SK-N-DZ (cell line): ENCODE measurements at regions not wholly inside any gene's neighbourhood (a gene's known extent, or its start where the extent isn't known, plus 50 kb on each side); places are given as distances from the start of the nearest gene placed in this dataset.

Source experiments
- DNase-seq: peaks from one replicate; pipeline ENCODE4 v3.0.0-alpha.2; 2015; ENCODE audit warnings: low spot score

DNA sequence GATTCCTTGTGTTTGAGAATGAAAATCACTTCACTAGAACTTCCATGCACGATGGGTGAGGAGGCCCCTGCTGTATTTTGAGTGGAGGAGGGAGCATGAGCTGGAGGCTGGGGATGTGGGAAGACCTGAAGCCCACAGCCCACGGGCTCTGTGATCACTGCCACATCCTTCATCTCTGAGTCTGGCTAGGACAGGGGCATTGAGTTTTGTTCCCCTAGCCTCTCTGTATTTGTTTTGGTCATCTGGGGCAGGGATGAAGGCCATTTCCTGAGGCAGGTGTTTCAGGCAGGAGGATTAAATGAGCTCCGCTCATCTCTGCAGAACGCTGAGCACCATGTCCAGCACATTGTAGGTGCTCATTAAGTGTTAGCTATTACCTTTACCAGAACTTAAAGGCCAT lies 293.6 kb downstream of the GLRX3 start:
- DNase-seq, result no peak

DNA sequence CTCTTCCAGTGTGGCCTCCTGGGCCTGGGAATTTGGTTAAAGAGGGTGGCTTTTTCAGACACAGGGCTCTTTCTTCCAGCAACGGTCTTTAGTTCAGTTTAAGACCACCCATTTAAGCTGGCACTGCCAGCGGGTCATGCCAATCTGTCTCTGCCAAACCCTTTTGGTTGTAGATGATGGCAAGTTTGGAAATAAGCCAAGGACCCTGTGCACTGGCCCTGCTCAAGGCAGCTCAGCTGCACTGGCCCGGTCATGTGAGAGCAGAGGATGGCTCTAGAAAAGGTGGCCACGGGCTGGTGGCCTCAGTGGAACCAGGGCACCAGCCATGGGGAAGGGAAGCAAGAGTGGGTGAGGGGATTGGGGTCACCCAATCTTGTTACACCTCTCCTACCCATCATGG lies 294.1 kb downstream of the GLRX3 start:
- DNase-seq, result no peak

- DNase-seq, result no peak
Measured at GRCh38 chr10:130430852-130431704, 294.9 kb downstream of the GLRX3 start.

DNA sequence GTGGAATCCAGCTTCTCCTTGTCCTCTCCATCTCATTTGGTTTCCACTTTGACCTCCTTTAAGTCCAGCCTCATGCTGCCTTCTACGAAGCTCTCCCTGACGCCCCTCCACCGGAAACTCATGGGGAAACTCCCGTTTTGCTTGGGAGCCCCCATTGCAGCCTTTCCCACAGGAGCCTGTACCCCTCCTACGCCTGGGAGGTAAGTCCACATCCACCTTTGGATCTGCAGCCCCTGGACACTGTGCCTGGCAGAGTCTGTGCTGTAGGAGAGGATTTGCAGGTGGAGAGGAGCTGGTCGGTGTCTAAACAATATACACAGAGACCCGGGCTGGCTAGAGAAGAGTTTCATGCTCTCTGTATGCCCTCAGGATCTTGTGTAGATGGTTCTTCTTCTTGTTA lies 296.1 kb downstream of the GLRX3 start:
- no peak for DNase-seq

- DNase-seq, result no peak
Measured at GRCh38 chr10:130432850-130433249, 296.7 kb downstream of the GLRX3 start.

- no peak for DNase-seq
Measured at GRCh38 chr10:130434446-130435385, 298.5 kb downstream of the GLRX3 start.

DNA sequence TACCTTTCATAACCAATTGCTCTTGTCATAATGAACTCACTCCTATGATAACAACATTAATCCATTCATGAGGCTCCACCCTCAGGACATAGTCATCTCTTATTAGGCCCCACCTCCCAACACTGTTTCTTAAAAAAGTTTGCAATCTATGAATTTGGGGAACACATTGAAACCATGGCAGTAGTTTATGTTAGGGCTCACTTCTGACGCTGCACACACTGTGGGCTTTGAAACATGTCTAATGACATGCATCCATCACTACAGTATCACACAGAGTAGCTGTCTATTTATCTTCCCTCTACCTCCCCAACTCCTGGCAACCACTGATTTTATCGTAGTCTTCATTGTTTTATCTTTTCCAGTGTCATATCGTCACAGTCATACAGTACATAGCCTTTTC lies 299.8 kb downstream of the GLRX3 start:
- no peak for DNase-seq

DNA sequence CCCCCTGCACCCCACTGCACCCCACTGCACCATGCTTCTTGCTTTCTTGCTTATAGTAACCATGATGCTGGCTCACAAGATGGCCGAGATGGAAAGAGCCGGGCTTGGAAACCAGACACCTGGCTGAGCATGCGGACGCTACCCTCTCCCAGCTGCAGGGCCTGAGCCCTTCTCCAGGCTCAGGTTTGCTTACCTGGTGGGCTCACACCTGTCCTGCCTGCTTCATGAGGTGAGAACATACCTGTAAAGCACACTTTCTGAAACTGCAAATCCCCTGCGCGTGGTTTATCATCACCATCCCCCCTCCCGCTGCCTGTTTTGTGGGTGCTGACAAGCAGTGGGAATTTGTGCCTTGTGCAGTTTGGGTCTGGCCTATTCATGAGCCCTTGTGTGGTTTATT lies 302.7 kb downstream of the GLRX3 start:
- DNase-seq, result no peak

DNA sequence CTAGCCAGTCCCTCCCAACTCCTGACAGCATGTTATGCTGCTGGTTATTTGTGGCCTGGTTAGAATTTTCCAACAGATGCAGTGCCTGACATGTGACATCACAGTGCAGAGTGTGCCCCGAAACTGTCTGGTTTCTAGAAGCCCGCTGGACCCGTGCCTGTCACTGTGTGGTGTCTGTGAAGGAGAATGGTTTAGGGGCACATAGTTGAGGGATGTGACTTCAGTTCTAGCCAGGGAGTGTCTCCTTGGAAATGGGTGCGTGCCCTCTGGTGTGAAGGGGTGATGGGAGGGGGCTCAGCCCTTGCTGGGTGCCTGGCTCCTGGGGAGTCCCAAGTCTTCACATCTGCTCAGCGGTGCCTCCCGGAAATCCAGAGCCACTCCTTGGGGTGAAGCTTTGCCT lies 303.6 kb downstream of the GLRX3 start:
- DNase-seq, result no peak

DNA sequence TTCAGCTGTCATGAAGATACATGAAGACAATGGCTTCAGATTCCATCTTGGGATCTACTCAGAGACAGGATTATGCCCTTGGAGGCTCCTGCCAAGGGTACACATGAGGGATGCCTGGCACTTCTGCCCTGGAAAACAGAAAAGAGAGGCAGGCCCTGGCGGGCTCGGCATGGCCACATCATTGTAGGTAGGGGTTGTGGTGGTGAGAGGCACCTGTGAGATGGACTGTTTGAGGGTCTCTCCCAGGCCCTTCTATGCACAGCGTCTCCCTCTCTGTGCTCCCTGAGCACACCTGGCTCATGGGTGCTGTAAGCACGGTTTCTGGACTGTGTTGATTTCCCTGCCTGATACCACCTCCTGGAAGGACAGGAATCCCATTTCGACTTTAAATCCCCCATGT lies 304.3 kb downstream of the GLRX3 start:
- no peak for DNase-seq

DNA sequence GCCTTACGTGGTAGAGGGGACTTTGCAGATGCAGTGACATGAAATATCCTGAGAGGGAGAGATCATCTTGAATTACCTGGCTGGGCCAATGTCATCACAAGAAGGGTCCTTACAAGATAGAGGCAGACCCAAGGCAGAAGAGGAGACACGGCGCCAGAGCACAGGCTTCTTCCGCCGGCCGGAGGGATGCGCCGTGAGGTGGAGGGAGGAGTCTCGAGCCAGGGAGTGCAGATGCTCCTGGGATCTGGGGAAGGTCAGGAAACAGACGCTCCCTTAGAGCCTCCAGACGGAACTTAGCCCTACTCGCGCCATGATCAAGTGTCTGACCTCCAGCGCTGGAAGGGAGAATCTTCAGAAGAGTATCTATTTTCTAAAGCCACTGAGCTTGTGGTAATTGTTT lies 304.8 kb downstream of the GLRX3 start:
- DNase-seq, result no peak

DNA sequence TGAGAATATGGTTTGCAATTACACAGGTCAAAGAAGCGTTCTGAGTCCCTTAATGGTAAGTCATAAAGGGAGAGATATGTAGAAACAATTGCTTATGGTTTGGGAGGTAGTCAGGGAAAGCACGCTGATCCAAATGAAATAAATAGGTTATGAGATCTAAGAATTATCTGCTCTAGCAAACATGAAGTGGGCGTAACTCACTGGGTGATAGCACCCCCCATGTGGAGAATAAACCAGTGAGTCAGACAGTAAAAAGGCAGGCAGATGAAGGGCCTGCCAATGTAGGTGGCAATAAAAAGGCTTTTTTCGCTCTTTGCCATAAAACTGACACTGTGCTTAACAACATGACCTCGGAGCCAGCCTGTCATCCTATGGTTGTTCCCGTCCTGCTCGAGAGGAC lies 306.9 kb downstream of the GLRX3 start:
- no peak for DNase-seq

DNA sequence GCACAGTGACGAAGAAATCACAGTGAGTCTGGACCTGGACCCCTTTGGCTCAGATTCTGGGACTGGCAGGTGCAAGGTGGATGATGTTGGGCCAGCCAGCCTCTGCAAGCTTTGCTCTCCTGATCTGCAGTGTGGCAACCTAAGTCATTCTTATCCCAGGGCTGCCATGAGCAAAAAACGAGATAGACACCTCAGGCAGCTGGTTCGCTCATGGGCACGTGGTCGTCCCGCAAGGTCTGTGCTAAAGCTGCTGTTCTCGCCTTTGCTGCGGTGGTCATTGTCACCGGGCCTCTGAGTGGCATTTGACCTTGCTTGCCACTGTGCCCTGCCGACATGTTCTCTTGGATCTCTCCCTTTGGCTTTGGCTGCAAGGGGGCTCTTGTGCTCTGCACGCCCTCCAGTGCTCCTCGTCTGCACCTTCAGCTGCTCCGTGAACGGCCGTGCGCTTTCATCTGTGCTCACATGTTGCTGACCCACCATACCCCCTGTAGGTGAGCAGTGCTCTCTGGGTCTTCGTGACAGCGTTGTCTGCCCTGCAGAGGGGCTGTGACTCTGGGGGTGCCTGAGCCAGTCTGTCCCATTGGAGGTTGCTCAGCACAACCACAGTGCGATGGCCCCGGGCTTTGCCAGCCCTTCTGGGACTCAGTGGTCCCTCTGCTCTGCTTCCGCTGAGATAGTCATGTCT lies 317.0 kb downstream of the GLRX3 start:
- no peak for DNase-seq

GRCh38 chr10:130453721-130454542 lies 317.7 kb downstream of the GLRX3 start:
- no peak for DNase-seq

DNA sequence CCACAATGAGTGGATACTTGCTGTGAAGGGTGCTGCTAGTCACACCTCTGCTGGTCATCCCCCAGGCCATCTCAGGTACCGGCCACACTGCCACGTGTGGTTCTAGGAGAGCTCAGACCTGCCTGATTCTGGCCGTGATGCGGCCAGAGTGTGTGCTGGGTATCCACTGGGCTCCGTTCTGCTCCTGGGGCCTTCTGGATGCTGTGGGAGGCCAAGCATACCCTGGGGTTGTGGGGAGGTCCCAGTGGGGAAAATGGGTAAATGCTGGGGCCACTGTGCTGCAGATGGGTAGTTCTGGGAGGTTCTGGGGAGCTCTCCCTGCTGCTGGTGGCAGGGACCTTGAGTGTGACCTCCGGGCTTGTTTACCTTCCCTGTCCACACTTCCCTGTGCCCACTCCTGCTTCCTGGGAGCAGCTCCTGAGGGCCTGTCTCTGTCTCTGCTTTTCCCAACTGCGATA lies 318.4 kb downstream of the GLRX3 start:
- no peak for DNase-seq

DNA sequence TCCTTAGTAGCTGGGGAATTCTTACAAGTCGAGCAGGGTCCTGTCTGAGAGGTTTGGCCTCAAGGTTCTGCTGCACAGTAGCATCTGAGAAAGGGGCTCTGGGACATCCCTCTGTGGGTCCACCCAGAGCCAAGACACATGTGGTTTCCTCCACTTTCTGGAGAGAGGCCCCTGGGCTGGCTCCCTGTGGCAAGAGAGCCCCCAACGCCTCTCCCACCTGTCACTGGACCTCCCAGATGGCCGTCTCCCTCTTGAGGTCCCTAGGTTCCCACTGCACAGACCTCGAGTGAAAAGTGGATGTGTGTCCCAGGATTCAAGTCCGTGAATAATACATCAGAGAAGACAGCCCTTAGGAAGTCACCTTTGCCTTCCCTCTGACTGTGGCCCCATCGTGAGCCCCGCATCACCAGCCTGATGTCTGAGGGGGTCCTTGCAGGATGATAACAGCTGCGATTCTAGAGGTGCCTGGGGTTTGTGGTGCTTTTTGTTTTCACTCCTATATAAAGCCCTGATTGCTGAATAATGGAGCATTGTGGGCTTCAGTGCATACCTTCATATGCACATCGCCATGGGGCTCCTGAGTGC lies 319.0 kb downstream of the GLRX3 start:
- DNase-seq, result no peak

DNA sequence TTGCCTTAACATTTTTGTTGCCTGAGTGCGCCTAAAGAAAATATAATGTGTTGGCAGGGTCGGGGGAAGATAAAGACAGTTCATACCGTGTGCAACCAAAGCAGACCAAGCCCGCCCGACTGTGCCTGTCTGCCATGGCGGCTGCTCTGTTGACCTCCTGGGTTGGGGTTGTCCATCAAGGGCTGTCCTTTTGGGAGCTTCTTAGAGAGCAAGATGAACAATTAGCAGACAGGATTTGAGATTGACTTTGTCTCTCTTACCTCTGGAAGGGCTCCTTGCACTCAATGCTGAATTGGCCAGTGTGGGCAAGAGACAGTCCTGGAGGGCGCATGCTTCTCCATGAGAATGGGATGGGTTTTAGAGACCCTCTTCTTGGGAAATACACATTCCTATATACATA lies 319.6 kb downstream of the GLRX3 start:
- no peak for DNase-seq

DNA sequence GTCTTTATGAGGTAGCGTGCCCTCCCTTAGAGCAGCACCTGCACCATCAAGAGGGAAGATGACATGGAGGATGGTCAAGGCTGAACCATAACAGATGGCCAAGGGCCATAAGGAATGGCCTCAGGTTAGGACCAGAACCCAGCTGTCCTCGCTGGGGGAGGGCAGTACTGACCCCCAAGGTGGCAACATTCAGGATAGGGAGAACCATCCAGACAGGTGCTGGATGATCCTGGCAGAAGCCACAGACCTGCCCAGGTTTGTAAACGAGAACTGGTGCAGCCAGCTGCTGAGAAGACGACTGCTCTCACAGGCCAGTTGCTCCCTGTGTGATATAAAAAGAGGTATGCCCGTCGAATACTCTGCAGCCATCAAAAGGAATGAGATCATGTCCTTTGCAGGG lies 320.4 kb downstream of the GLRX3 start:
- no peak for DNase-seq

- no peak for DNase-seq
Measured at GRCh38 chr10:130458509-130458908, 322.3 kb downstream of the GLRX3 start.

DNA sequence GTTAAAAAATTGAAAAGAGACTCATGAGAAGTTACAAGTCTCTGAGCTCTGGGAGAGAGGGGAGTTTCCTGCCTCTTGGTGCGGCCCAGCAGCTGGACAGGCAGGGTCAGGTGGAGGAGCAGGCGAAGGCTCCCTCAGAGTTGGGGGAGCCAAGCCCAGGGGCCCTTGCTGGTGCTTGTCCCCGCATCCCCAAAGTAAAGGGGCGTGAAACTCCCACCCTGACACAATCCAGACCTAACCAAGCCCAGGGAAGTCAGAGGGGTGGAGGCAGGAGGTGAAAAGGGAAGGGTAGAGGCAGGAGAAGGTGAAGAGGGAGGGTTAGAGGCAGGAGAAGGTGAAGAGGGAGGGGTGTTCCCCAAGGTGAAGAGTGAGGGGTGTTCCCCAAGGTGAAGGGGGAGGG lies 322.8 kb downstream of the GLRX3 start:
- DNase-seq, result no peak
